Endothelial cell of umbilical vein (primary cell): ENCODE measurements at regions not wholly inside any gene's neighbourhood (a gene's known extent, or its start where the extent isn't known, plus 50 kb on each side); places are given as distances from the start of the nearest gene placed in this dataset.

Source experiments
- BruUV-seq: library from RNA; stranded (reverse); fragments of 400-500 nt; replicated peaks from 2 replicates; lab custom pipeline; 2021; lab: Mats Ljungman, UMichigan
- CTCF ChIA-PET: fragments of 300-600, 350-600 bp; sonication (Branson Sonifier 250); formaldehyde crosslinking; loops from one replicate; lab custom pipeline; 2021; ENCODE audit warnings: antibody characterized with exemption, inconsistent platforms; lab: Charles Lee
- POLR2A ChIA-PET: fragments of 300-600, 350-600 bp; sonication (Branson Sonifier 250); formaldehyde crosslinking; loops from one replicate; lab custom pipeline; 2021; ENCODE audit warnings: antibody characterized with exemption, inconsistent platforms; lab: Charles Lee
- DNase-seq: peaks from one replicate; pipeline ENCODE4 v3.0.0-alpha.2; 2011; ENCODE audit warnings: low read depth, low spot score
- FAIRE-seq: peaks from 2 replicates; lab custom pipeline; 2011; peaks lifted over from hg19 to GRCh38; lab: Jason Lieb, UNC
- H2AFZ ChIP-seq: 2 replicates; pipeline ENCODE4 v1.6.0; 2012; ENCODE audit warnings: low read depth, low read length, control low read depth, inconsistent platforms
- H3K27ac ChIP-seq: 2 replicates; pipeline ENCODE4 v1.5.1; 2011; ENCODE audit warnings: low read depth, mild to moderate bottlenecking, control low read depth, low read length, moderate library complexity; ENCODE audit not compliant: insufficient read depth
- H3K27me3 ChIP-seq, 2 experiments: 2 replicates each; pipeline versions ENCODE4 v1.6.0 to v1.6.1; 2011; ENCODE audit warnings: low read length in 2 of 2, mixed read lengths in 1 of 2; ENCODE audit not compliant: control insufficient read depth in 2 of 2, insufficient read depth in 2 of 2
- H3K36me3 ChIP-seq, 2 experiments: 2 replicates in 1 of 2; 3 replicates in 1 of 2; pipeline ENCODE4 v1.5.1; 2011; ENCODE audit warnings: low read length in 2 of 2, mild to moderate bottlenecking in 1 of 2, moderate library complexity in 1 of 2; ENCODE audit not compliant: control insufficient read depth in 2 of 2, insufficient read depth in 2 of 2; ENCODE audit errors: extremely low read depth in 1 of 2
- H3K4me1 ChIP-seq: 3 replicates; pipeline ENCODE4 v1.5.1; 2011; ENCODE audit warnings: mild to moderate bottlenecking, low read length; ENCODE audit not compliant: control insufficient read depth, insufficient read depth; ENCODE audit errors: extremely low read depth
- H3K4me2 ChIP-seq: 2 replicates; pipeline ENCODE4 v1.6.1; 2011; ENCODE audit warnings: low read length, control low read depth, mixed read lengths; ENCODE audit not compliant: insufficient read depth
- H3K4me3 ChIP-seq, 3 experiments: fragments of 200-600 bp in 1 of 3; sonication (generic), shearing (Covaris generic) in 1 of 3; replicated peaks in 1 of 3; 2 replicates each; pipeline ENCODE4 v1.5.1; 2011 to 2016; ENCODE audit warnings: control low read depth in 3 of 3, low read length in 3 of 3, mild to moderate bottlenecking in 2 of 3, inconsistent platforms in 1 of 3, low read depth in 1 of 3, moderate library complexity in 1 of 3; ENCODE audit not compliant: insufficient read depth in 1 of 3
- H3K79me2 ChIP-seq: 2 replicates; pipeline ENCODE4 v1.6.0; 2012; ENCODE audit warnings: low read length, inconsistent platforms; ENCODE audit not compliant: control insufficient read depth, insufficient read depth
- H3K9ac ChIP-seq: replicated peaks from 2 replicates; pipeline ENCODE3; 2011; ENCODE audit warnings: low read length, control low read depth; ENCODE audit not compliant: insufficient read depth; ENCODE audit errors: extremely low read depth
- H3K9me1 ChIP-seq: replicated peaks from 3 replicates; pipeline ENCODE4 v1.6.0; 2011; ENCODE audit warnings: mild to moderate bottlenecking, low read length; ENCODE audit not compliant: control insufficient read depth, insufficient read depth; ENCODE audit errors: extremely low read depth
- H3K9me3 ChIP-seq: replicated peaks from 2 replicates; pipeline ENCODE4 v1.5.1; 2012; ENCODE audit warnings: low read length, inconsistent platforms; ENCODE audit not compliant: control insufficient read depth, insufficient read depth
- H4K20me1 ChIP-seq: replicated peaks from 2 replicates; pipeline ENCODE3; 2011; ENCODE audit warnings: mild to moderate bottlenecking, low read length; ENCODE audit not compliant: control insufficient read depth, insufficient read depth; ENCODE audit errors: extremely low read depth
- EZH2 ChIP-seq: IDR thresholded peaks from 2 replicates; pipeline ENCODE4 v1.6.1; 2012; ENCODE audit warnings: borderline replicate concordance, low read depth, mild to moderate bottlenecking, moderate library complexity, low read length, inconsistent platforms; ENCODE audit not compliant: severe bottlenecking
- FOS ChIP-seq: IDR thresholded peaks from 2 replicates; pipeline ENCODE4 v1.6.1; 2011; ENCODE audit warnings: mild to moderate bottlenecking, low read length, moderate library complexity, borderline replicate concordance; ENCODE audit not compliant: insufficient read depth
- GATA2 ChIP-seq: IDR thresholded peaks from 2 replicates; pipeline ENCODE4 v1.7.0; 2011; ENCODE audit warnings: low read depth, mild to moderate bottlenecking, moderate library complexity, mixed read lengths, low read length; ENCODE audit not compliant: insufficient read length, insufficient read depth
- JUN ChIP-seq: IDR thresholded peaks from 2 replicates; pipeline ENCODE4 v1.6.1; 2011; ENCODE audit warnings: borderline replicate concordance, low read depth; ENCODE audit not compliant: insufficient read length, insufficient read depth
- MYC ChIP-seq: IDR thresholded peaks from one replicate; pipeline ENCODE4 v1.6.1; 2011; ENCODE audit warnings: mild to moderate bottlenecking, low read depth, low read length
- POLR2A ChIP-seq: IDR thresholded peaks from 2 replicates; pipeline ENCODE4 v1.6.1; 2012; ENCODE audit warnings: low read depth, mild to moderate bottlenecking, control low read depth, low read length
- POLR2AphosphoS5 ChIP-seq: IDR thresholded peaks from 2 replicates; pipeline ENCODE4 v1.6.1; 2012; ENCODE audit warnings: low read depth, mild to moderate bottlenecking, control low read depth, low read length, moderate library complexity; ENCODE audit not compliant: insufficient read depth
- dilution Hi-C: fragments of 300-500 bp; cut with MboI; formaldehyde crosslinking; loops from one replicate; pipeline ENCODE4 v1.15.0; 2019; ENCODE audit warnings: low sequenced_read_pairs; ENCODE audit not compliant: extremely low pct_ligation_motif_present
- intact Hi-C: fragments of 100-400 bp; cut with micrococcal nuclease; formaldehyde crosslinking; loops from one replicate; pipeline ENCODE4 v1.10.0; 2022
- TF ChIP-seq, protein P1 (sequence below), 2 donors: IDR thresholded peaks; 1 replicate in 1 of 2; 2 replicates in 1 of 2; pipeline ENCODE4 v1.5.1; 2011; ENCODE audit warnings: low read length in 2 of 2, mild to moderate bottlenecking in 2 of 2, moderate library complexity in 2 of 2, control low read depth in 1 of 2, inconsistent platforms in 1 of 2, low read depth in 1 of 2; ENCODE audit not compliant: insufficient read depth in 1 of 2; ENCODE audit errors: extremely low read depth in 1 of 2
- TF ChIP-seq, protein P2 (sequence below): IDR thresholded peaks from 2 replicates; pipeline ENCODE4 v1.6.1; 2011; ENCODE audit not compliant: insufficient read depth, insufficient read length

DNA sequence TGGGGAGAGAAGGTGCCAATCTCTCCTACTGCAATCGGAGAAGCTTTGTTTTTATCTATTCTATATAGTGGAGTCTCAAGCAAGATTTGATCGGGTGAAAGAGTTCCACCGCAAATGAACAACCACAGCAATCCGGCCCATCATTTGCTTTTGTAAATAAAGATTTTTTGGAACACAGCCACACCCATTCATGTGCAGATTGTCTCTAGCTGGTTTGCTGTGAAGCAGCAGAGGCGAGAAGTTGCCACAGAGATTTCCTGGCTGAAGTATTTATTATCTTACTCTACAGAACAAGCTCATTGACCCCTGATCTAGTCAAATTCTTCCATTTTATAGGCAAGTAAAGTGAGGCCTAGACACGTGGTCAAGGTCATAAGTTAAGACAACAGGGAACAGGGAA lies 195.5 kb upstream of the TNRC6C start:
- BruUV-seq: no TSS peak
- Histone ChIP-seq H3K27me3 (no peaks in the 10 kb centered on the region), H3K4me3 (no peak overlapping the region), H2AFZ (no peak overlapping the region), H3K36me3 (no peaks in the 10 kb centered on the region), H4K20me1 (no peaks in the 10 kb centered on the region), H3K9me3 (no peaks in the 10 kb centered on the region), H3K9ac (no peak overlapping the region), H3K4me1 (no peaks in the 10 kb centered on the region), H3K79me2 (no peaks in the 10 kb centered on the region), H3K27ac (no peak overlapping the region), H3K4me2 (no peak overlapping the region), H3K9me1 (no peaks in the 10 kb centered on the region)
- intact Hi-C loops (no loop called here), dilution Hi-C loops (no loop called here)
- no peak for DNase-seq
- TF ChIP-seq JUN (no peak), FOS (no peak), POLR2A (no peak), GATA2 (no peak), MYC (no peak), POLR2AphosphoS5 (no peak), EZH2 (no peak)
- TF ChIP-seq, protein P1, sequence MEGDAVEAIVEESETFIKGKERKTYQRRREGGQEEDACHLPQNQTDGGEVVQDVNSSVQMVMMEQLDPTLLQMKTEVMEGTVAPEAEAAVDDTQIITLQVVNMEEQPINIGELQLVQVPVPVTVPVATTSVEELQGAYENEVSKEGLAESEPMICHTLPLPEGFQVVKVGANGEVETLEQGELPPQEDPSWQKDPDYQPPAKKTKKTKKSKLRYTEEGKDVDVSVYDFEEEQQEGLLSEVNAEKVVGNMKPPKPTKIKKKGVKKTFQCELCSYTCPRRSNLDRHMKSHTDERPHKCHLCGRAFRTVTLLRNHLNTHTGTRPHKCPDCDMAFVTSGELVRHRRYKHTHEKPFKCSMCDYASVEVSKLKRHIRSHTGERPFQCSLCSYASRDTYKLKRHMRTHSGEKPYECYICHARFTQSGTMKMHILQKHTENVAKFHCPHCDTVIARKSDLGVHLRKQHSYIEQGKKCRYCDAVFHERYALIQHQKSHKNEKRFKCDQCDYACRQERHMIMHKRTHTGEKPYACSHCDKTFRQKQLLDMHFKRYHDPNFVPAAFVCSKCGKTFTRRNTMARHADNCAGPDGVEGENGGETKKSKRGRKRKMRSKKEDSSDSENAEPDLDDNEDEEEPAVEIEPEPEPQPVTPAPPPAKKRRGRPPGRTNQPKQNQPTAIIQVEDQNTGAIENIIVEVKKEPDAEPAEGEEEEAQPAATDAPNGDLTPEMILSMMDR (IDR thresholded peaks at IDR 0.05; ENCODE audit: extremely low read depth in 1 of 2, insufficient read depth in 1 of 2, low read depth in 1 of 2, low read length in 2 of 2): no peak
- TF ChIP-seq, protein P2, sequence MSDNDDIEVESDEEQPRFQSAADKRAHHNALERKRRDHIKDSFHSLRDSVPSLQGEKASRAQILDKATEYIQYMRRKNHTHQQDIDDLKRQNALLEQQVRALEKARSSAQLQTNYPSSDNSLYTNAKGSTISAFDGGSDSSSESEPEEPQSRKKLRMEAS: no peak
- CTCF ChIA-PET: no interaction called here
- no peak for FAIRE-seq
- POLR2A ChIA-PET: interaction anchor here (0.6 kb wide), 1 partner anchor 158 kb away, joined by 3 read pairs; no protein-coding TSS in a partner anchor
